GM13976 (cell line): ENCODE measurements at regions not wholly inside any gene's neighbourhood (a gene's known extent, or its start where the extent isn't known, plus 50 kb on each side); places are given as distances from the start of the nearest gene placed in this dataset.

Source experiments
- DNase-seq: peaks from one replicate; pipeline ENCODE4 v3.0.0; 2012; ENCODE audit warnings: low spot score
- CTCF ChIP-seq: IDR thresholded peaks from 2 replicates; pipeline ENCODE4 v1.5.1; 2012; ENCODE audit warnings: borderline replicate concordance, mild to moderate bottlenecking; ENCODE audit not compliant: insufficient read depth; ENCODE audit errors: extremely low read depth, missing control alignments, control extremely low read depth
- in situ Hi-C: fragments of 300-500 bp; cut with MboI; formaldehyde crosslinking; loops from one replicate; pipeline ENCODE4 v1.12.0; 2022; ENCODE audit warnings: low sequenced_read_pairs, mixed read lengths, inconsistent platforms; ENCODE audit not compliant: unreplicated experiment

- in situ Hi-C loops = no loop called here
- DNase-seq = no peak
Measured at GRCh38 chr14:101215927-101216326, 312.4 kb upstream of the RTL1 start.

DNA sequence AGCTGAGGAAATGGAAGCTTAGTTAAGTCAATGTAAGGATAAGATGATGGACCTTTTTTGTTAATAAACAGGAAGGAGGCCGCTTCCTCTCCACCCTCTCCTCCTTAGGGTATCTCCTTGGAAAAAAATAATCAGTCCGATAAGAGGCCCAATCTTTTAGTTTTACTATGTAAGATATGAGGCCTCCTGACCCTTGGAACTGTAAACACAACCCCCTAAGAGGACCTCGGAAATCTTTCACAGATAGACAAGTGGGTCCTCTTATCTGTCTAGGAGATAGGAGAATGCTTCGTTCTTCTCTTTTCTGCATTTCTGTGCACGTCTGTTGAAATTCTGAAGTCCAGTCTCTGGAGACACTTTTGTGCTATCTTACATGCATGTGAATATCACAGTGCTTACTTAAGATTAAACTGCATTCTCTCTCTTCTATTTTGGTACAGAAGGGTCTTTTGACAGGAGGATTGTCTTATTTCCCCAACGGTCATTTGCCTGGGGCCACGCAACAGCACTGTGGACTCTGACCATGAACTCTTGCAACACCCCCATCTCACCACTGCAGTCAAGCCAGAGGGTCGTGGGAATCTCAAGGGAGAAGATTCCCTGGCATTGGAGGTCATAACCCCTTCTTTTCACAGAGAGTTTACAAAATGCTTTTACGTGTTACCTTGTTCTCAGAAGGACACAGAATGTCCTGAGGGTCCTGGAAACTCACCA, 313.0 kb upstream of the RTL1 start:
- TF ChIP-seq CTCF = no peak
- no peak for DNase-seq
- in situ Hi-C loops = no loop called here

More at GRCh38 chr14:101215927-101216326, 312.4 kb upstream of the RTL1 start:
- TF ChIP-seq CTCF = no peak

DNA sequence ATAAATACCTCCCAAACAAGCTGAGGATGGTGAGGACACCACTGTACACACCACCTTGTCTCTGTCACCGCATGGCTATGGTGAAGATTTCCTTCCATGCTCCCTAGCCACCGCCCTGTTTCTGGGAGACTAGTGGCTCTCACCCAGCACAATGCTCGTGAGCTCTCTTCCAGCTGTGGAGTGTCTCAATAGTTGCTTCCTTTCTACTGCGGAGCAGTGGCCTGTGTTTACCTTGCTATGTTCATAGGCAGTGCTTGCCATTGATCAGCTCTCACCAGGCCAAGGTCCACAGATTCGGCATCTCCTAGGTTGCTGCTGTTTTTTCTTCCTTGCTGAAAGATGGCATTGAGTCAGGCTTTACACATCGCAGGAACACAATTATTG, 313.6 kb upstream of the RTL1 start:
- in situ Hi-C loops = no loop called here
- no peak for TF ChIP-seq CTCF
- DNase-seq = no peak

DNA sequence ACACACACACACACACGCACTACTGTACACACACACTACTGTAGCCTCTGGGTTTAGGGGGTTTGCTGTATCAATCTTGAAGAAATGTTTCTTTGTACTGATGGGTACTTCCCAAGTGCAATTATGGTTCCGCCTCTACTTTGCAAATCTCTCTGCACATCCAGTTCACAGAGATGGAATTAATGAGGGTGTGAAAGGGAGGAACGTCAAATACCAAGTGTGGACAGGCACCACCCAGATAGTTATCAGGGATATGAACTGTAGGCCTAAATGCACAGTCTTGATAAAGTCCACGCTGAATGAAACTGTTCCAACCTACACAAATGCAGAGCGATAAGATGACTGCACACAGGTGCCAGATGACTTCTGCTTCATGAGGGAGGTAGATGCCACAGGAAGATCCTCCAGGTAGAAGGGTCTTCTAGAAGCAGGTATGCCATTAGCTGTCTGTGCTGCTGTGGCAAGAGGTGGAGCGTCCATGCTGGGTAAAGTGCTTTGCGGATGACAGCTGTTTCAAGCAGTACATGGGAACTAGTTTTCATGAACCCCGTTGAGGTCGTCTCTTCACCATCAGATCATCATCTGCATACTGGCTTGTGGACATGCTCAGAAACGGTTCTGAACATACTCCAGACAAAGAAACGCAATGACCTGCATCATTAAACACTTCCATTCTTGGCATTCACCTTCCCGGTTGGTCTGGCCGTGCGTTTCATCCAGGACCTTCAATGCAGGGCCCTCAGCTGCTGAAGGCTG, 314.3 kb upstream of the RTL1 start:
- in situ Hi-C loops = no loop called here
- no peak for TF ChIP-seq CTCF
- DNase-seq = no peak

GRCh38 chr14:101219896-101220703, 316.6 kb upstream of the RTL1 start:
- in situ Hi-C loops = no loop called here
- DNase-seq = no peak
- no peak for TF ChIP-seq CTCF

GRCh38 chr14:101220921-101221510, 317.5 kb upstream of the RTL1 start:
- no peak for DNase-seq
- TF ChIP-seq CTCF = no peak
- in situ Hi-C loops = no loop called here
